Upper lobe of right lung (tissue), 1 donor: ENCODE measurements at regions not wholly inside any gene's neighbourhood (a gene's known extent, or its start where the extent isn't known, plus 50 kb on each side); places are given as distances from the start of the nearest gene placed in this dataset.
A peak's percentile ranks its signal among the peaks of the same experiment; 100 is the strongest.

Experiments
- ATAC-seq: fragments of 200-7000 bp; cut with Tn5 transposase; one replicate; pipeline ENCODE4 v1.9.1; 2020; ENCODE audit warnings: mild to moderate bottlenecking, moderate library complexity
- DNase-seq: peaks from one replicate; pipeline ENCODE4 v3.0.0-alpha.2; 2020
- H3K27ac ChIP-seq: fragments of 200-600 bp; one replicate; pipeline ENCODE4 v1.8.0; 2022
- H3K27me3 ChIP-seq: fragments of 200-600 bp; one replicate; pipeline ENCODE4 v1.8.0; 2022; ENCODE audit warnings: mild to moderate bottlenecking
- H3K36me3 ChIP-seq: fragments of 200-600 bp; one replicate; pipeline ENCODE4 v1.8.0; 2022
- H3K4me1 ChIP-seq: fragments of 200-600 bp; one replicate; pipeline ENCODE4 v1.8.0; 2022
- H3K4me3 ChIP-seq: fragments of 200-600 bp; one replicate; pipeline ENCODE4 v1.8.0; 2022; ENCODE audit warnings: mild to moderate bottlenecking
- H3K9me3 ChIP-seq: fragments of 200-600 bp; one replicate; pipeline ENCODE4 v1.8.0; 2022
- CTCF ChIP-seq: fragments of 200-600 bp; IDR thresholded peaks from one replicate; pipeline ENCODE4 v1.8.0; 2022; ENCODE audit warnings: antibody characterized with exemption
- intact Hi-C: fragments of 100-400 bp; cut with DNase I; formaldehyde crosslinking; loops from one replicate; pipeline ENCODE4 v1.11.0; 2022
- donor health status: DM: no; HTN: yes; CAD: no; lungs with severe emphysema.

- no peaks in the 10 kb centered on the region for H3K27me3 ChIP-seq
- H3K4me3 ChIP-seq, result no peak overlapping the region
- H3K4me1 ChIP-seq, result peaks cover 8% of the 10 kb centered on the region
- ATAC-seq, result no peak
- H3K27ac ChIP-seq, result no peak overlapping the region
- no peak for TF ChIP-seq CTCF
- no peaks in the 10 kb centered on the region for H3K9me3 ChIP-seq
- no peak for DNase-seq
- no peaks in the 10 kb centered on the region for H3K36me3 ChIP-seq
- intact Hi-C loops, result no loop called here
Measured at GRCh38 chr13:75231235-75231634, 250.7 kb downstream of the TBC1D4 start.

GRCh38 chr13:75226733-75227435, 255.1 kb downstream of the TBC1D4 start:
- DNase-seq, result no peak
- ATAC-seq, result peak; percentile 55
- Histone ChIP-seq H3K27me3 (no peaks in the 10 kb centered on the region), H3K9me3 (no peaks in the 10 kb centered on the region), H3K27ac (peak overlapping the region; percentile 72), H3K4me3 (no peak overlapping the region), H3K36me3 (no peaks in the 10 kb centered on the region), H3K4me1 (peaks cover 8% of the 10 kb centered on the region)
- intact Hi-C loops, result no loop called here
- TF ChIP-seq CTCF, result no peak

- H3K4me3 ChIP-seq, result no peak overlapping the region
- peaks cover 8% of the 10 kb centered on the region for H3K4me1 ChIP-seq
- no peak for TF ChIP-seq CTCF
- DNase-seq, result peak; percentile 87
- H3K36me3 ChIP-seq, result no peaks in the 10 kb centered on the region
- intact Hi-C loops, result no loop called here
- peak; percentile 90 for ATAC-seq
- H3K27me3 ChIP-seq, result no peaks in the 10 kb centered on the region
- peak overlapping the region; percentile 72 for H3K27ac ChIP-seq
- H3K9me3 ChIP-seq, result no peaks in the 10 kb centered on the region
Measured at GRCh38 chr13:75226092-75226491, 255.9 kb downstream of the TBC1D4 start.

GRCh38 chr13:75225288-75226032, 256.5 kb downstream of the TBC1D4 start:
- Histone ChIP-seq H3K4me3 (no peak overlapping the region), H3K4me1 (peaks cover 8% of the 10 kb centered on the region), H3K27me3 (no peaks in the 10 kb centered on the region), H3K9me3 (no peaks in the 10 kb centered on the region), H3K27ac (no peak overlapping the region), H3K36me3 (no peaks in the 10 kb centered on the region)
- DNase-seq, result no peak
- TF ChIP-seq CTCF, result no peak
- intact Hi-C loops, result no loop called here
- ATAC-seq, result no peak

GRCh38 chr13:75224053-75224742, 257.8 kb downstream of the TBC1D4 start:
- ATAC-seq (no peak), DNase-seq (no peak)
- no peaks in the 10 kb centered on the region for H3K9me3 ChIP-seq
- H3K4me1 ChIP-seq, result peaks cover 13% of the 10 kb centered on the region
- H3K36me3 ChIP-seq, result no peaks in the 10 kb centered on the region
- H3K27ac ChIP-seq, result no peak overlapping the region
- no peak for TF ChIP-seq CTCF
- H3K27me3 ChIP-seq, result peaks cover 6% of the 10 kb centered on the region
- no peak overlapping the region for H3K4me3 ChIP-seq
- intact Hi-C loops, result no loop called here
